Gastrocnemius medialis (tissue), 4 donors: ENCODE measurements at regions not wholly inside any gene's neighbourhood (a gene's known extent, or its start where the extent isn't known, plus 50 kb on each side); places are given as distances from the start of the nearest gene placed in this dataset.

Source experiments
- ATAC-seq, 2 donors: fragments of 150-250 bp; one replicate each; pipeline ENCODE4 v1.9.1; 2016
- DNase-seq, 2 donors: peaks; one replicate each; pipeline ENCODE4 v3.0.0-alpha.2; 2019
- H3K27ac ChIP-seq, 4 donors: fragments of 200-600 bp; sonication (generic); 1 replicate in 1 of 4; 2 replicates in 3 of 4; pipeline ENCODE4 v1.5.1; 2016 to 2018; ENCODE audit warnings: mild to moderate bottlenecking in 2 of 4, moderate library complexity in 1 of 4
- H3K27me3 ChIP-seq, 3 donors: fragments of 200-600 bp; sonication (generic) in 2 of 3; 1 replicate in 1 of 3; 2 replicates in 2 of 3; pipeline versions ENCODE4 v1.5.1 to v1.6.0; 2016 to 2019; ENCODE audit warnings: mild to moderate bottlenecking in 1 of 3, moderate library complexity in 1 of 3
- H3K36me3 ChIP-seq, 2 donors: fragments of 200-600 bp; sonication (generic) in 1 of 2; one replicate each; pipeline ENCODE4 v1.5.1; 2017 to 2018
- H3K4me1 ChIP-seq, 2 donors: fragments of 200-600 bp; sonication (generic) in 1 of 2; one replicate each; pipeline ENCODE4 v1.5.1; 2016 to 2017; ENCODE audit warnings: mild to moderate bottlenecking in 2 of 2
- H3K4me3 ChIP-seq, 4 donors: fragments of 200-600 bp; sonication (generic) in 3 of 4; 1 replicate in 1 of 4; 2 replicates in 3 of 4; pipeline ENCODE4 v1.5.1; 2016 to 2019; ENCODE audit warnings: mild to moderate bottlenecking in 2 of 4
- H3K9me3 ChIP-seq, 3 donors: fragments of 200-600 bp; sonication (generic) in 2 of 3; 1 replicate in 1 of 3; 2 replicates in 2 of 3; pipeline ENCODE4 v1.5.1; 2016 to 2019
- POLR2A ChIP-seq, 2 donors: fragments of 450-650 bp; IDR thresholded peaks; one replicate each; pipeline ENCODE4 v1.6.1; 2017; ENCODE audit warnings: antibody characterized with exemption in 2 of 2, mild to moderate bottlenecking in 2 of 2, moderate library complexity in 2 of 2
- in situ Hi-C, 4 donors: fragments of 200-750 bp; cut with MboI; loops; one replicate each; pipeline versions ENCODE4 v1.15.0 to v1.8.0; 2017; ENCODE audit warnings: low sequenced_read_pairs in 4 of 4
- intact Hi-C: fragments of 100-400 bp; cut with DNase I; formaldehyde crosslinking; loops from one replicate; pipeline ENCODE4 v1.15.1; 2023; ENCODE audit warnings: low total_unique reads
- TF ChIP-seq, protein P1 (sequence below), 5 experiments: fragments of 450-650 bp in 3 of 5; fragments of 200-600 bp in 2 of 5; sonication (generic) in 2 of 5; IDR thresholded peaks in 4 of 5; conservative IDR thresholded peaks in 1 of 5; 1 replicate in 4 of 5; 2 replicates in 1 of 5; pipeline ENCODE4 v1.5.1; 2016 to 2019; ENCODE audit warnings: antibody characterized with exemption in 5 of 5, mild to moderate bottlenecking in 3 of 5, moderate library complexity in 3 of 5

GRCh38 chr12:83841620-83842019 lies 1071.0 kb downstream of the SLC6A15 start:
- no peak for DNase-seq
- in situ Hi-C loops: no loop called here
- intact Hi-C loops: no loop called here

DNA sequence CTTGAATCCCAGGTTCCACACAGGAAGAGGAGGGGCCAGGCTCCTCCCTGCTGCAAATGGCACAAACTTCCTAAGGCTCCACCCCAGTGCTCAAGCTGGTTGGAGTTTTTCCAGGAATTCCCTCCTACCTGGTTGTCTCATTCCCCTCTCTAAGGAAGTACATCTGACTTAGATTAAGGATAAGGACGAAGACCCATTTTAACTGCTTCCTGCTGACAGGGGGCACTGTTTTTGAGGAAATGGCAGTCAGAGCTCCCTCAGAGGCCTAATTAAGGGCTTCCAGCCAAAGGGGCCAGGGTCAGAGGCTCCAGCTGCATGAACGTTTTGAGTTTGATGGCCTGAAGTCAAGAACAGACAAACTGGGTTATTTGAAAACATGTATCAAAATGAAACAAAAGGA lies 1084.7 kb downstream of the SLC6A15 start:
- DNase-seq: no peak
- in situ Hi-C loops: no loop called here
- Histone ChIP-seq H3K27ac (no peak overlapping the region), H3K4me3 (no peak overlapping the region), H3K27me3 (no peaks in the 10 kb centered on the region), H3K4me1 (no peaks in the 10 kb centered on the region), H3K36me3 (no peaks in the 10 kb centered on the region), H3K9me3 (no peaks in the 10 kb centered on the region)
- no peak for ATAC-seq
- TF ChIP-seq, protein P1, sequence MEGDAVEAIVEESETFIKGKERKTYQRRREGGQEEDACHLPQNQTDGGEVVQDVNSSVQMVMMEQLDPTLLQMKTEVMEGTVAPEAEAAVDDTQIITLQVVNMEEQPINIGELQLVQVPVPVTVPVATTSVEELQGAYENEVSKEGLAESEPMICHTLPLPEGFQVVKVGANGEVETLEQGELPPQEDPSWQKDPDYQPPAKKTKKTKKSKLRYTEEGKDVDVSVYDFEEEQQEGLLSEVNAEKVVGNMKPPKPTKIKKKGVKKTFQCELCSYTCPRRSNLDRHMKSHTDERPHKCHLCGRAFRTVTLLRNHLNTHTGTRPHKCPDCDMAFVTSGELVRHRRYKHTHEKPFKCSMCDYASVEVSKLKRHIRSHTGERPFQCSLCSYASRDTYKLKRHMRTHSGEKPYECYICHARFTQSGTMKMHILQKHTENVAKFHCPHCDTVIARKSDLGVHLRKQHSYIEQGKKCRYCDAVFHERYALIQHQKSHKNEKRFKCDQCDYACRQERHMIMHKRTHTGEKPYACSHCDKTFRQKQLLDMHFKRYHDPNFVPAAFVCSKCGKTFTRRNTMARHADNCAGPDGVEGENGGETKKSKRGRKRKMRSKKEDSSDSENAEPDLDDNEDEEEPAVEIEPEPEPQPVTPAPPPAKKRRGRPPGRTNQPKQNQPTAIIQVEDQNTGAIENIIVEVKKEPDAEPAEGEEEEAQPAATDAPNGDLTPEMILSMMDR (IDR thresholded peaks at IDR 0.05 in 4 of 5, conservative IDR thresholded peaks at IDR 0.05 in 1 of 5): no peak
- no peak for TF ChIP-seq POLR2A (IDR thresholded peaks at IDR 0.05)
- intact Hi-C loops: no loop called here

More at GRCh38 chr12:83841620-83842019, 1071.0 kb downstream of the SLC6A15 start:
- ATAC-seq: no peak
- Histone ChIP-seq H3K9me3 (no peaks in the 10 kb centered on the region), H3K4me1 (no peaks in the 10 kb centered on the region), H3K36me3 (no peaks in the 10 kb centered on the region), H3K27me3 (no peaks in the 10 kb centered on the region), H3K4me3 (no peak overlapping the region), H3K27ac (no peak overlapping the region)
- TF ChIP-seq, protein P1 (IDR thresholded peaks at IDR 0.05 in 4 of 5, conservative IDR thresholded peaks at IDR 0.05 in 1 of 5): no peak

- ATAC-seq (no peak), DNase-seq (no peak)
- TF ChIP-seq, protein P1 (IDR thresholded peaks at IDR 0.05 in 4 of 5, conservative IDR thresholded peaks at IDR 0.05 in 1 of 5): no peak
- TF ChIP-seq POLR2A (IDR thresholded peaks at IDR 0.05): no peak
- Histone ChIP-seq H3K4me1 (no peaks in the 10 kb centered on the region), H3K4me3 (no peak overlapping the region), H3K27ac (no peak overlapping the region), H3K27me3 (no peaks in the 10 kb centered on the region), H3K9me3 (no peaks in the 10 kb centered on the region), H3K36me3 (no peaks in the 10 kb centered on the region)
- in situ Hi-C loops (no loop called here), intact Hi-C loops (no loop called here)
Observed at GRCh38 chr12:83827193-83827592, 1085.4 kb downstream of the SLC6A15 start.

DNA sequence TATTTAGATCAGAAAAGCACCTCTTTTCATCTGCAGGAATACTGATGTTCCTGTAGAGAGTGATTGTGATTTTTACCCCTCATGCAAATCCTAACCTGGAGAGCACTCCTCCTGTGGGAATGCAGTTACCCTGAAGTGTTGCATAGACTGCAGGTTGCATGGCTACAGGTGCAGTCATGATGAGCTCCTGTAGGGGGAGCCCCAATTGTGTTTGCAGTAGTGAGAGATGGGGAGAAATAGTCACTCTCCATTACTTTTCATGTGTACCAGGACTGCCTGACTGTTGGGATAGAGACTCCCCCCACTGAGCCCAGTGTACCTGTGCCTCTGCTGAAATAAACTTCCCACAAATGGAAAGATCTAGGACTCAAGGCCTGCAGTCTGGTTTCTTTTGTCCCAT lies 1086.5 kb downstream of the SLC6A15 start:
- H3K4me1 ChIP-seq: no peaks in the 10 kb centered on the region
- in situ Hi-C loops (no loop called here), intact Hi-C loops (no loop called here)
- H3K27ac ChIP-seq: no peak overlapping the region
- DNase-seq (no peak), ATAC-seq (no peak)
- H3K27me3 ChIP-seq: no peaks in the 10 kb centered on the region
- H3K4me3 ChIP-seq: no peak overlapping the region
- H3K36me3 ChIP-seq: no peaks in the 10 kb centered on the region
- H3K9me3 ChIP-seq: no peaks in the 10 kb centered on the region
- TF ChIP-seq POLR2A (IDR thresholded peaks at IDR 0.05): no peak
- TF ChIP-seq, protein P1 (IDR thresholded peaks at IDR 0.05 in 4 of 5, conservative IDR thresholded peaks at IDR 0.05 in 1 of 5): no peak

- Histone ChIP-seq H3K9me3 (no peaks in the 10 kb centered on the region), H3K27ac (no peak overlapping the region), H3K36me3 (no peaks in the 10 kb centered on the region), H3K4me1 (no peaks in the 10 kb centered on the region), H3K27me3 (no peaks in the 10 kb centered on the region), H3K4me3 (no peak overlapping the region)
- in situ Hi-C loops (no loop called here), intact Hi-C loops (no loop called here)
- no peak for ATAC-seq
- no peak for DNase-seq
- TF ChIP-seq, protein P1 (IDR thresholded peaks at IDR 0.05 in 4 of 5, conservative IDR thresholded peaks at IDR 0.05 in 1 of 5): no peak
Observed at GRCh38 chr12:83823386-83824045, 1089.1 kb downstream of the SLC6A15 start.
